ENCODE measurements at regions not wholly inside any gene's neighbourhood (a gene's known extent, or its start where the extent isn't known, plus 50 kb on each side); places are given as distances from the start of the nearest gene placed in this dataset.

- TF ChIP-seq ETS1 (IDR thresholded peaks at IDR 0.05) (no peak), EZH2phosphoT487 (IDR thresholded peaks at IDR 0.05; ENCODE audit: unreplicated experiment) (no peak), ZNF331 (CRISPR knock-in tag; IDR thresholded peaks at IDR 0.05; ENCODE audit: low read depth) (no peak), ZNF462 (CRISPR knock-in tag; IDR thresholded peaks at IDR 0.05) (no peak), EZH2 (IDR thresholded peaks at IDR 0.05; ENCODE audit: low read depth, unreplicated experiment) (no peak)
Measured at GRCh38 chr3:34727700-34728099, 911.6 kb upstream of the ARPP21 start (continued).

DNA sequence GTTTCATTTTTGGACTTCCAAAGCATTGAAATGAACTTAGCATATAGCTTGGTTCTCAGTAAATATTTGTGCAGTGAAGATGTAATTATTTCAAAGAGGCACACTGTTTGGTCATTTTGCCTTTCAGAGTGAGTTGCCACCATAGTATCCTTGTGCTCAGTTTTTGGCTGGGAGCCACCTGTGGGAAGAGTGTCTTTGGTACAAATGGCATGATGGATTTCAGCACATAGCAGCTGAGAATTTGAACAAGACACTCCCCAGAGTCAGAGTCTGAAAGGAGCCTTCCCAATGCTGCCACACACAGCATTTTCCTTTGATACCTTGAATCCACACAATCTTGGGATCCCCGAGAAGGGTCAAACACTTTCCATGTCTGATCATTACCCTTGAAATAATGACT is 897.2 kb upstream of the ARPP21 start:
- Histone ChIP-seq H3K9me2 (ENCODE audit: insufficient read depth) (0 out of 2 replicates have a peak, but pooled peaks cover 3% of the 10 kb centered on the region), H3K4me2 (no peak overlapping the region), H3K27ac (ENCODE audit: low read depth) (no peak overlapping the region), H3K27me3 (ENCODE audit: insufficient read depth) (no peaks in the 10 kb centered on the region), H3K4me3 (no peak overlapping the region), H3K4me1 (ENCODE audit: insufficient read depth) (no peaks in the 10 kb centered on the region), H4K20me1 (replicated peaks; ENCODE audit: insufficient read depth) (no peaks in the 10 kb centered on the region), H2AFZ (no peak overlapping the region), H3F3A (replicated peaks; ENCODE audit: low read depth) (no peaks in the 10 kb centered on the region), H3K79me2 (replicated peaks; ENCODE audit: insufficient read depth) (no peaks in the 10 kb centered on the region), H3K36me3 (ENCODE audit: insufficient read depth) (no peaks in the 10 kb centered on the region)
- Mint-ChIP-seq H3K4me3 (no peak overlapping the region), H3K9me3 (peaks cover 14% of the 10 kb centered on the region; the same call in 2 of the 3 replicates), H3K4me1 (no peaks in the 10 kb centered on the region), H3K27me3 (ENCODE audit: insufficient read depth, low read depth, poor library complexity) (no peaks in the 10 kb centered on the region), H3K27ac (no peak overlapping the region), H3K36me3 (ENCODE audit: low read depth) (peaks cover 2% of the 10 kb centered on the region; the same call in 1 of the 3 replicates)
- no peak for DNase-seq (ENCODE audit: low spot score)
- ATAC-seq = no peak
- no peak for TF ChIP-seq EZH2 (IDR thresholded peaks at IDR 0.05; ENCODE audit: low read depth, unreplicated experiment)
- TF ChIP-seq ZNF114 (CRISPR knock-in tag; IDR thresholded peaks at IDR 0.05) = no peak
- no peak for TF ChIP-seq STAT1 (IDR thresholded peaks at IDR 0.05; ENCODE audit: unreplicated experiment)
- no peak for TF ChIP-seq POLR2AphosphoS5 (IDR thresholded peaks at IDR 0.05; ENCODE audit: low read depth)
- TF ChIP-seq ZNF331 (CRISPR knock-in tag; IDR thresholded peaks at IDR 0.05; ENCODE audit: low read depth) = no peak
- no peak for TF ChIP-seq EZH2phosphoT487 (IDR thresholded peaks at IDR 0.05; ENCODE audit: unreplicated experiment)
- TF ChIP-seq NANOG (IDR thresholded peaks at IDR 0.05; ENCODE audit: borderline replicate concordance) = no peak
- TF ChIP-seq, protein P1, sequence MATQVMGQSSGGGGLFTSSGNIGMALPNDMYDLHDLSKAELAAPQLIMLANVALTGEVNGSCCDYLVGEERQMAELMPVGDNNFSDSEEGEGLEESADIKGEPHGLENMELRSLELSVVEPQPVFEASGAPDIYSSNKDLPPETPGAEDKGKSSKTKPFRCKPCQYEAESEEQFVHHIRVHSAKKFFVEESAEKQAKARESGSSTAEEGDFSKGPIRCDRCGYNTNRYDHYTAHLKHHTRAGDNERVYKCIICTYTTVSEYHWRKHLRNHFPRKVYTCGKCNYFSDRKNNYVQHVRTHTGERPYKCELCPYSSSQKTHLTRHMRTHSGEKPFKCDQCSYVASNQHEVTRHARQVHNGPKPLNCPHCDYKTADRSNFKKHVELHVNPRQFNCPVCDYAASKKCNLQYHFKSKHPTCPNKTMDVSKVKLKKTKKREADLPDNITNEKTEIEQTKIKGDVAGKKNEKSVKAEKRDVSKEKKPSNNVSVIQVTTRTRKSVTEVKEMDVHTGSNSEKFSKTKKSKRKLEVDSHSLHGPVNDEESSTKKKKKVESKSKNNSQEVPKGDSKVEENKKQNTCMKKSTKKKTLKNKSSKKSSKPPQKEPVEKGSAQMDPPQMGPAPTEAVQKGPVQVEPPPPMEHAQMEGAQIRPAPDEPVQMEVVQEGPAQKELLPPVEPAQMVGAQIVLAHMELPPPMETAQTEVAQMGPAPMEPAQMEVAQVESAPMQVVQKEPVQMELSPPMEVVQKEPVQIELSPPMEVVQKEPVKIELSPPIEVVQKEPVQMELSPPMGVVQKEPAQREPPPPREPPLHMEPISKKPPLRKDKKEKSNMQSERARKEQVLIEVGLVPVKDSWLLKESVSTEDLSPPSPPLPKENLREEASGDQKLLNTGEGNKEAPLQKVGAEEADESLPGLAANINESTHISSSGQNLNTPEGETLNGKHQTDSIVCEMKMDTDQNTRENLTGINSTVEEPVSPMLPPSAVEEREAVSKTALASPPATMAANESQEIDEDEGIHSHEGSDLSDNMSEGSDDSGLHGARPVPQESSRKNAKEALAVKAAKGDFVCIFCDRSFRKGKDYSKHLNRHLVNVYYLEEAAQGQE (IDR thresholded peaks at IDR 0.05; ENCODE audit: unreplicated experiment) = no peak
- no peak for TF ChIP-seq CREB1 (CRISPR knock-in tag; IDR thresholded peaks at IDR 0.05; ENCODE audit: low read depth)
- no peak for TF ChIP-seq JUNB (IDR thresholded peaks at IDR 0.05; ENCODE audit: unreplicated experiment)
- TF ChIP-seq ETS1 (IDR thresholded peaks at IDR 0.05) = no peak

Measured in GM23338 (cell line).